Liver (tissue), 3 donors: ENCODE measurements at regions not wholly inside any gene's neighbourhood (a gene's known extent, or its start where the extent isn't known, plus 50 kb on each side); places are given as distances from the start of the nearest gene placed in this dataset.

ENCODE experiments used
- ATF3 ChIP-seq: IDR thresholded peaks from 2 replicates; pipeline ENCODE4 v1.6.1; 2016; ENCODE audit warnings: antibody characterized with exemption
- EGR1 ChIP-seq, 2 donors: IDR thresholded peaks; 2 replicates each; pipeline ENCODE4 v1.6.1; 2016 to 2018; ENCODE audit warnings: antibody characterized with exemption in 2 of 2, low read depth in 2 of 2
- GABPA ChIP-seq, 2 donors: IDR thresholded peaks in 1 of 2; conservative IDR thresholded peaks in 1 of 2; 2 replicates each; pipeline ENCODE4 v1.6.1; 2016; ENCODE audit warnings: antibody characterized with exemption in 2 of 2, mild to moderate bottlenecking in 1 of 2, moderate library complexity in 1 of 2
- JUND ChIP-seq, 2 donors: IDR thresholded peaks; 2 replicates each; pipeline ENCODE4 v1.6.1; 2016; ENCODE audit warnings: antibody characterized with exemption in 2 of 2
- NR2F2 ChIP-seq: IDR thresholded peaks from 2 replicates; pipeline ENCODE4 v1.6.1; 2016; ENCODE audit warnings: antibody characterized with exemption
- RAD21 ChIP-seq, 2 donors: IDR thresholded peaks; 2 replicates each; pipeline ENCODE4 v1.6.1; 2016; ENCODE audit warnings: antibody characterized with exemption in 2 of 2, mild to moderate bottlenecking in 2 of 2
- RXRA ChIP-seq, 2 donors: IDR thresholded peaks; 2 replicates each; pipeline ENCODE4 v1.6.1; 2017 to 2018; ENCODE audit warnings: antibody characterized with exemption in 2 of 2, mild to moderate bottlenecking in 1 of 2
- SP1 ChIP-seq: IDR thresholded peaks from 2 replicates; pipeline ENCODE4 v1.6.1; 2018; ENCODE audit warnings: antibody characterized with exemption, mild to moderate bottlenecking
- TAF1 ChIP-seq: conservative IDR thresholded peaks from 2 replicates; pipeline ENCODE4 v1.6.1; 2016; ENCODE audit warnings: antibody characterized with exemption, mild to moderate bottlenecking
- YY1 ChIP-seq: IDR thresholded peaks from 2 replicates; pipeline ENCODE4 v1.6.1; 2016; ENCODE audit warnings: antibody characterized with exemption, mild to moderate bottlenecking
- TF ChIP-seq, protein P1 (sequence below): fragments of 150-350 bp; IDR thresholded peaks from 2 replicates; pipeline ENCODE4 v1.5.1; 2017; ENCODE audit warnings: improper control_type of control experiment, low read depth, low read length; ENCODE audit not compliant: missing input control
- TF ChIP-seq, protein P2 (sequence below): IDR thresholded peaks from 2 replicates; pipeline ENCODE4 v1.6.1; 2016; ENCODE audit warnings: antibody characterized with exemption
- TF ChIP-seq, protein P3 (sequence below): IDR thresholded peaks from 2 replicates; pipeline ENCODE4 v1.6.1; 2016; ENCODE audit warnings: antibody characterized with exemption, mild to moderate bottlenecking
- donor health status: healthy.
- donor health status: healthy.

- TF ChIP-seq, protein P1, sequence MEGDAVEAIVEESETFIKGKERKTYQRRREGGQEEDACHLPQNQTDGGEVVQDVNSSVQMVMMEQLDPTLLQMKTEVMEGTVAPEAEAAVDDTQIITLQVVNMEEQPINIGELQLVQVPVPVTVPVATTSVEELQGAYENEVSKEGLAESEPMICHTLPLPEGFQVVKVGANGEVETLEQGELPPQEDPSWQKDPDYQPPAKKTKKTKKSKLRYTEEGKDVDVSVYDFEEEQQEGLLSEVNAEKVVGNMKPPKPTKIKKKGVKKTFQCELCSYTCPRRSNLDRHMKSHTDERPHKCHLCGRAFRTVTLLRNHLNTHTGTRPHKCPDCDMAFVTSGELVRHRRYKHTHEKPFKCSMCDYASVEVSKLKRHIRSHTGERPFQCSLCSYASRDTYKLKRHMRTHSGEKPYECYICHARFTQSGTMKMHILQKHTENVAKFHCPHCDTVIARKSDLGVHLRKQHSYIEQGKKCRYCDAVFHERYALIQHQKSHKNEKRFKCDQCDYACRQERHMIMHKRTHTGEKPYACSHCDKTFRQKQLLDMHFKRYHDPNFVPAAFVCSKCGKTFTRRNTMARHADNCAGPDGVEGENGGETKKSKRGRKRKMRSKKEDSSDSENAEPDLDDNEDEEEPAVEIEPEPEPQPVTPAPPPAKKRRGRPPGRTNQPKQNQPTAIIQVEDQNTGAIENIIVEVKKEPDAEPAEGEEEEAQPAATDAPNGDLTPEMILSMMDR: no peak
- TF ChIP-seq YY1 (no peak), GABPA (IDR thresholded peaks at IDR 0.05 in 1 of 2, conservative IDR thresholded peaks at IDR 0.05 in 1 of 2) (no peak), TAF1 (no peak), JUND (IDR thresholded peaks at IDR 0.05) (no peak), RAD21 (IDR thresholded peaks at IDR 0.05) (no peak), NR2F2 (no peak), ATF3 (no peak), RXRA (IDR thresholded peaks at IDR 0.05) (no peak), SP1 (no peak), EGR1 (IDR thresholded peaks at IDR 0.05; ENCODE audit: low read depth in 2 of 2) (no peak)
- TF ChIP-seq, protein P2, sequence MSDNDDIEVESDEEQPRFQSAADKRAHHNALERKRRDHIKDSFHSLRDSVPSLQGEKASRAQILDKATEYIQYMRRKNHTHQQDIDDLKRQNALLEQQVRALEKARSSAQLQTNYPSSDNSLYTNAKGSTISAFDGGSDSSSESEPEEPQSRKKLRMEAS: no peak
- TF ChIP-seq, protein P3, sequence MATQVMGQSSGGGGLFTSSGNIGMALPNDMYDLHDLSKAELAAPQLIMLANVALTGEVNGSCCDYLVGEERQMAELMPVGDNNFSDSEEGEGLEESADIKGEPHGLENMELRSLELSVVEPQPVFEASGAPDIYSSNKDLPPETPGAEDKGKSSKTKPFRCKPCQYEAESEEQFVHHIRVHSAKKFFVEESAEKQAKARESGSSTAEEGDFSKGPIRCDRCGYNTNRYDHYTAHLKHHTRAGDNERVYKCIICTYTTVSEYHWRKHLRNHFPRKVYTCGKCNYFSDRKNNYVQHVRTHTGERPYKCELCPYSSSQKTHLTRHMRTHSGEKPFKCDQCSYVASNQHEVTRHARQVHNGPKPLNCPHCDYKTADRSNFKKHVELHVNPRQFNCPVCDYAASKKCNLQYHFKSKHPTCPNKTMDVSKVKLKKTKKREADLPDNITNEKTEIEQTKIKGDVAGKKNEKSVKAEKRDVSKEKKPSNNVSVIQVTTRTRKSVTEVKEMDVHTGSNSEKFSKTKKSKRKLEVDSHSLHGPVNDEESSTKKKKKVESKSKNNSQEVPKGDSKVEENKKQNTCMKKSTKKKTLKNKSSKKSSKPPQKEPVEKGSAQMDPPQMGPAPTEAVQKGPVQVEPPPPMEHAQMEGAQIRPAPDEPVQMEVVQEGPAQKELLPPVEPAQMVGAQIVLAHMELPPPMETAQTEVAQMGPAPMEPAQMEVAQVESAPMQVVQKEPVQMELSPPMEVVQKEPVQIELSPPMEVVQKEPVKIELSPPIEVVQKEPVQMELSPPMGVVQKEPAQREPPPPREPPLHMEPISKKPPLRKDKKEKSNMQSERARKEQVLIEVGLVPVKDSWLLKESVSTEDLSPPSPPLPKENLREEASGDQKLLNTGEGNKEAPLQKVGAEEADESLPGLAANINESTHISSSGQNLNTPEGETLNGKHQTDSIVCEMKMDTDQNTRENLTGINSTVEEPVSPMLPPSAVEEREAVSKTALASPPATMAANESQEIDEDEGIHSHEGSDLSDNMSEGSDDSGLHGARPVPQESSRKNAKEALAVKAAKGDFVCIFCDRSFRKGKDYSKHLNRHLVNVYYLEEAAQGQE: no peak
Measured at GRCh38 chr15:89389841-89390603, 55.4 kb upstream of the POLG start.
